Astrocyte (in vitro differentiated cells and primary cell): ENCODE measurements at regions not wholly inside any gene's neighbourhood (a gene's known extent, or its start where the extent isn't known, plus 50 kb on each side); places are given as distances from the start of the nearest gene placed in this dataset.
A peak's percentile ranks its signal among the peaks of the same experiment; 100 is the strongest.

Experiments
- DNase-seq: peaks from one replicate; pipeline ENCODE4 v3.0.0-alpha.2; 2010; ENCODE audit warnings: low read depth
- FAIRE-seq: peaks from 2 replicates; lab custom pipeline; 2011; peaks lifted over from hg19 to GRCh38; lab: Jason Lieb, UNC
- H2AFZ ChIP-seq: 2 replicates; pipeline ENCODE4 v1.6.0; 2012; ENCODE audit warnings: low read depth, low read length, inconsistent platforms
- H3K27ac ChIP-seq: 2 replicates; pipeline ENCODE4 v1.5.1; 2011; ENCODE audit warnings: low read depth, low read length, inconsistent platforms
- H3K27me3 ChIP-seq: 2 replicates; pipeline ENCODE4 v1.6.0; 2011; ENCODE audit warnings: low read length, inconsistent platforms; ENCODE audit not compliant: insufficient read depth
- H3K36me3 ChIP-seq: 2 replicates; pipeline ENCODE4 v1.5.1; 2011; ENCODE audit warnings: low read length, inconsistent platforms; ENCODE audit not compliant: insufficient read depth
- H3K4me1 ChIP-seq: 2 replicates; pipeline ENCODE4 v1.5.1; 2011; ENCODE audit warnings: low read length, inconsistent platforms; ENCODE audit not compliant: insufficient read depth
- H3K4me2 ChIP-seq: 2 replicates; pipeline ENCODE4 v1.6.0; 2012; ENCODE audit warnings: low read length, inconsistent platforms
- H3K4me3 ChIP-seq: 2 replicates; pipeline ENCODE4 v1.5.1; 2011; ENCODE audit warnings: low read depth, mild to moderate bottlenecking, low read length, inconsistent platforms; ENCODE audit not compliant: insufficient read depth
- H3K79me2 ChIP-seq: 2 replicates; pipeline ENCODE4 v1.6.0; 2012; ENCODE audit warnings: mild to moderate bottlenecking, low read length, inconsistent platforms; ENCODE audit not compliant: insufficient read depth
- H3K9ac ChIP-seq: 2 replicates; pipeline ENCODE4 v1.6.0; 2012; ENCODE audit warnings: mild to moderate bottlenecking, low read length, inconsistent platforms
- H3K9me3 ChIP-seq: 2 replicates; pipeline ENCODE4 v1.5.1; 2012; ENCODE audit warnings: low read depth, mild to moderate bottlenecking, low read length, inconsistent platforms; ENCODE audit not compliant: insufficient read depth
- H4K20me1 ChIP-seq: 2 replicates; pipeline ENCODE4 v1.6.0; 2012; ENCODE audit warnings: low read length, inconsistent platforms; ENCODE audit not compliant: insufficient read depth
- H3K27ac Mint-ChIP-seq: one replicate; pipeline ENCODE4 v1.8.0; 2021; ENCODE audit warnings: mild to moderate bottlenecking, mixed read lengths; ENCODE audit not compliant: unreplicated experiment
- H3K27me3 Mint-ChIP-seq: one replicate; pipeline ENCODE4 v1.8.0; 2021; ENCODE audit warnings: low read depth, mixed read lengths; ENCODE audit not compliant: unreplicated experiment
- H3K36me3 Mint-ChIP-seq: one replicate; pipeline ENCODE4 v1.8.0; 2021; ENCODE audit warnings: low read depth, mixed read lengths; ENCODE audit not compliant: unreplicated experiment
- H3K4me1 Mint-ChIP-seq: one replicate; pipeline ENCODE4 v1.8.0; 2021; ENCODE audit warnings: low read depth, mixed read lengths; ENCODE audit not compliant: unreplicated experiment
- H3K4me3 Mint-ChIP-seq: one replicate; pipeline ENCODE4 v1.8.0; 2021; ENCODE audit warnings: mild to moderate bottlenecking, moderate library complexity, mixed read lengths; ENCODE audit not compliant: unreplicated experiment
- H3K9me3 Mint-ChIP-seq: one replicate; pipeline ENCODE4 v1.8.0; 2021; ENCODE audit warnings: mild to moderate bottlenecking, mixed read lengths; ENCODE audit not compliant: unreplicated experiment
- CTCF ChIP-seq: IDR thresholded peaks from 2 replicates; pipeline ENCODE4 v1.5.1; 2011; ENCODE audit warnings: low read depth, mild to moderate bottlenecking, inconsistent platforms, low read length, moderate library complexity; ENCODE audit not compliant: insufficient read depth
- EZH2 ChIP-seq: IDR thresholded peaks from 2 replicates; pipeline ENCODE4 v1.6.1; 2012; ENCODE audit warnings: mild to moderate bottlenecking, low read length, inconsistent platforms; ENCODE audit not compliant: insufficient read depth

GRCh38 chr12:58302487-58303011, 361.2 kb downstream of the ATP23 start:
- no peak for TF ChIP-seq EZH2
- TF ChIP-seq CTCF: no peak
- H3K4me1 Mint-ChIP-seq: no peaks in the 10 kb centered on the region

DNA sequence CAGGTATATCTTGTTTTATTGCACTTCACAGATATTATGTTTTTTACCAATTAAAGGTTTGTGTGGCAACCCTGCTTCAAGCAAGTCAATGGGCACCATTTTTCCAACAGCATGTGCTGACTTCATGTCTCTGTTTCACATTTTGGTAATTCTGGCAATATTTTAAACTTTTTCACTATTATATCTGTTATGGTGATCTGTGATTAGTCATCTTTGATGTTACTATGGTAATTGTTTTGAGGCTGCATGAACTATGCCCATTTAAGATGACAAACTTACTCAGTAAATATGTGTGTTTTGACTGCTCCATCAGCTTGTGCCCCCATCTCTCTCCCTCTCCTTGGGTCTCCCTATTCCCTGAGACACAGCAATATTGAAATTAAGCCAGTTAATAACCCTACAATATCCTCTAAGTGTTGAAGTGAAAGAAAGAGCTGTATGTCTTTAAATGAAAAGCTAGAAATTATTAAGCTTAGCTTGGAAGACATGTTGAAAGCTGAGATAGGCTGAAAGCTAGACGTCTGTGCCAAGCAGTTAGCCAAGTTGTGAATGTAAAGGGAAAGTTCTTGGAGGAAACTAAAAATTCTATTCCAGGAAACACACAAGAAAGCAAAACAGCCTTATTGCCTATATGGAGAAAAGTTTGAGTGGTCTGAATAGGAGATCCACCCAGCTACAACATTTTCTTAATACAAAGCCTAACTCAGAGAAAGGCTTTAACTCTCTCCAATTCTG, 365.1 kb downstream of the ATP23 start:
- no peaks in the 10 kb centered on the region for H3K36me3 ChIP-seq
- H3K9me3 ChIP-seq: no peaks in the 10 kb centered on the region
- no peak overlapping the region for H3K27ac ChIP-seq
- no peak for FAIRE-seq
- Mint-ChIP-seq H3K4me3 (no peak overlapping the region), H3K4me1 (peaks cover 18% of the 10 kb centered on the region), H3K9me3 (peaks cover 9% of the 10 kb centered on the region), H3K36me3 (no peaks in the 10 kb centered on the region), H3K27me3 (no peaks in the 10 kb centered on the region), H3K27ac (no peak overlapping the region)
- H4K20me1 ChIP-seq: no peaks in the 10 kb centered on the region
- H3K27me3 ChIP-seq: no peaks in the 10 kb centered on the region
- H3K4me3 ChIP-seq: no peak overlapping the region
- peaks cover 11% of the 10 kb centered on the region for H3K4me1 ChIP-seq
- no peak for TF ChIP-seq EZH2
- TF ChIP-seq CTCF: no peak
- H2AFZ ChIP-seq: no peak overlapping the region
- H3K9ac ChIP-seq: no peak overlapping the region
- H3K4me2 ChIP-seq: no peak overlapping the region
- no peak for DNase-seq
- H3K79me2 ChIP-seq: no peaks in the 10 kb centered on the region

More at GRCh38 chr12:58302487-58303011, 361.2 kb downstream of the ATP23 start:
- no peak overlapping the region for H3K27ac ChIP-seq
- FAIRE-seq (no peak), DNase-seq (no peak)
- no peaks in the 10 kb centered on the region for H3K36me3 Mint-ChIP-seq
- no peaks in the 10 kb centered on the region for H3K36me3 ChIP-seq
- H3K27me3 ChIP-seq: no peaks in the 10 kb centered on the region
- no peaks in the 10 kb centered on the region for H3K79me2 ChIP-seq
- H3K27ac Mint-ChIP-seq: peak overlapping the region; percentile 18
- no peak overlapping the region for H2AFZ ChIP-seq
- no peak overlapping the region for H3K4me3 Mint-ChIP-seq
- H3K27me3 Mint-ChIP-seq: no peaks in the 10 kb centered on the region
- H3K4me3 ChIP-seq: no peak overlapping the region
- no peaks in the 10 kb centered on the region for H4K20me1 ChIP-seq
- no peaks in the 10 kb centered on the region for H3K9me3 ChIP-seq
- peaks cover 6% of the 10 kb centered on the region for H3K9me3 Mint-ChIP-seq
- H3K4me2 ChIP-seq: no peak overlapping the region
- H3K9ac ChIP-seq: no peak overlapping the region
- H3K4me1 ChIP-seq: no peaks in the 10 kb centered on the region

GRCh38 chr12:58309806-58310205, 368.4 kb downstream of the ATP23 start:
- H3K27ac ChIP-seq: peak overlapping the region; percentile 91
- no peaks in the 10 kb centered on the region for H3K27me3 ChIP-seq
- H4K20me1 ChIP-seq: no peaks in the 10 kb centered on the region
- Mint-ChIP-seq H3K4me1 (peaks cover 42% of the 10 kb centered on the region), H3K27ac (peak overlapping the region; percentile 86), H3K4me3 (no peak overlapping the region), H3K27me3 (no peaks in the 10 kb centered on the region), H3K36me3 (no peaks in the 10 kb centered on the region), H3K9me3 (peaks cover 9% of the 10 kb centered on the region)
- peak overlapping the region; percentile 15 for H2AFZ ChIP-seq
- no peaks in the 10 kb centered on the region for H3K36me3 ChIP-seq
- H3K4me2 ChIP-seq: no peak overlapping the region
- H3K9ac ChIP-seq: no peak overlapping the region
- H3K79me2 ChIP-seq: no peaks in the 10 kb centered on the region
- no peaks in the 10 kb centered on the region for H3K9me3 ChIP-seq
- H3K4me1 ChIP-seq: peaks cover 32% of the 10 kb centered on the region
- FAIRE-seq (no peak), DNase-seq (no peak)
- H3K4me3 ChIP-seq: no peak overlapping the region
- TF ChIP-seq EZH2: no peak
- no peak for TF ChIP-seq CTCF
